GM23338 (cell line): ENCODE measurements at regions not wholly inside any gene's neighbourhood (a gene's known extent, or its start where the extent isn't known, plus 50 kb on each side); places are given as distances from the start of the nearest gene placed in this dataset.

Experiments
- ATAC-seq: fragments of 200-7000 bp; cut with Tn5 transposase; 3 replicates; pipeline ENCODE4 v1.9.1; 2020
- DNase-seq: peaks from one replicate; pipeline ENCODE4 v3.0.0-alpha.2; 2015; ENCODE audit warnings: low spot score
- H2AFZ ChIP-seq: fragments of 200-600 bp; sonication (generic); 2 replicates; pipeline ENCODE4 v1.8.0; 2016; ENCODE audit warnings: antibody characterized with exemption, mild to moderate bottlenecking, moderate library complexity
- H3F3A ChIP-seq: fragments of 200-600 bp; sonication (generic); replicated peaks from 2 replicates; pipeline ENCODE4 v1.8.0; 2017; ENCODE audit warnings: antibody characterized with exemption, mixed run types, low read depth
- H3K27ac ChIP-seq: fragments of 200-600 bp; sonication (generic); 2 replicates; pipeline ENCODE4 v1.6.1; 2016; ENCODE audit warnings: low read depth
- H3K27me3 ChIP-seq: fragments of 200-600 bp; sonication (generic); 2 replicates; pipeline ENCODE4 v1.8.0; 2016; ENCODE audit warnings: mild to moderate bottlenecking, mixed run types, moderate library complexity; ENCODE audit not compliant: insufficient read depth
- H3K36me3 ChIP-seq: fragments of 200-600 bp; sonication (generic); 2 replicates; pipeline ENCODE4 v1.8.0; 2016; ENCODE audit warnings: mild to moderate bottlenecking; ENCODE audit not compliant: insufficient read depth
- H3K4me1 ChIP-seq: fragments of 200-600 bp; sonication (generic); 2 replicates; pipeline ENCODE4 v1.8.0; 2016; ENCODE audit warnings: mild to moderate bottlenecking, moderate library complexity; ENCODE audit not compliant: insufficient read depth
- H3K4me2 ChIP-seq: fragments of 200-600 bp; sonication (generic); 2 replicates; pipeline ENCODE4 v1.7.1; 2017; ENCODE audit warnings: mixed run types
- H3K4me3 ChIP-seq: fragments of 200-600 bp; sonication (generic); 2 replicates; pipeline ENCODE4 v1.6.1; 2016; ENCODE audit warnings: mixed run types
- H3K79me2 ChIP-seq: fragments of 200-600 bp; sonication (generic); replicated peaks from 2 replicates; pipeline ENCODE4 v1.8.0; 2017; ENCODE audit warnings: mild to moderate bottlenecking; ENCODE audit not compliant: insufficient read depth
- H3K9me2 ChIP-seq: fragments of 200-600 bp; sonication (generic); 2 replicates; pipeline ENCODE4 v1.8.0; 2017; ENCODE audit not compliant: insufficient read depth
- H4K20me1 ChIP-seq: fragments of 200-600 bp; sonication (generic); replicated peaks from 2 replicates; pipeline ENCODE4 v1.8.0; 2017; ENCODE audit warnings: mild to moderate bottlenecking; ENCODE audit not compliant: insufficient read depth
- H3K27ac Mint-ChIP-seq: 2 replicates; pipeline ENCODE4 v1.8.0; 2020; ENCODE audit warnings: inconsistent platforms, mild to moderate bottlenecking, moderate library complexity, mixed read lengths
- H3K27me3 Mint-ChIP-seq: 3 replicates; pipeline ENCODE4 v1.8.0; 2022; ENCODE audit warnings: low read depth, mild to moderate bottlenecking, moderate library complexity, mixed read lengths, inconsistent platforms; ENCODE audit not compliant: insufficient read depth, poor library complexity
- H3K36me3 Mint-ChIP-seq: 3 replicates; pipeline ENCODE4 v1.8.0; 2021; ENCODE audit warnings: low read depth, mild to moderate bottlenecking, inconsistent platforms, moderate library complexity, mixed read lengths
- H3K4me1 Mint-ChIP-seq: 3 replicates; pipeline ENCODE4 v1.8.0; 2020; ENCODE audit warnings: mild to moderate bottlenecking, inconsistent platforms, mixed read lengths
- H3K4me3 Mint-ChIP-seq: 3 replicates; pipeline ENCODE4 v1.8.0; 2021; ENCODE audit warnings: moderate library complexity, mild to moderate bottlenecking, inconsistent platforms, mixed read lengths
- H3K9me3 Mint-ChIP-seq: 3 replicates; pipeline ENCODE4 v1.8.0; 2020; ENCODE audit warnings: moderate library complexity, mild to moderate bottlenecking, inconsistent platforms, mixed read lengths
- CREB1 ChIP-seq: fragments of 250-450 bp; sonication (Bioruptor Pico); IDR thresholded peaks from 2 replicates; pipeline ENCODE4 v1.5.0; 2020; ENCODE audit warnings: low read depth, mild to moderate bottlenecking, moderate library complexity
- CTCF ChIP-seq, 2 experiments: fragments of 200-600 bp in 1 of 2; sonication (generic) in 1 of 2; conservative IDR thresholded peaks; 2 replicates each; pipeline versions ENCODE4 v1.5.1 to v1.6.1; 2016 to 2017; ENCODE audit warnings: antibody characterized with exemption in 2 of 2, low read depth in 2 of 2, mild to moderate bottlenecking in 2 of 2, moderate library complexity in 1 of 2
- EZH2 ChIP-seq: fragments of 200-600 bp; sonication (generic); IDR thresholded peaks from one replicate; pipeline ENCODE4 v1.8.0; 2017; ENCODE audit warnings: antibody characterized with exemption, mild to moderate bottlenecking, low read depth; ENCODE audit not compliant: unreplicated experiment
- EZH2phosphoT487 ChIP-seq: fragments of 200-600 bp; sonication (generic); IDR thresholded peaks from one replicate; pipeline ENCODE4 v1.8.1; 2018; ENCODE audit warnings: antibody characterized with exemption; ENCODE audit not compliant: unreplicated experiment
- JUNB ChIP-seq: IDR thresholded peaks from one replicate; pipeline ENCODE4 v1.6.1; 2016; ENCODE audit warnings: antibody characterized with exemption; ENCODE audit not compliant: unreplicated experiment
- NANOG ChIP-seq: IDR thresholded peaks from 2 replicates; pipeline ENCODE4 v1.6.1; 2016; ENCODE audit warnings: antibody characterized with exemption, borderline replicate concordance
- POLR2AphosphoS5 ChIP-seq: IDR thresholded peaks from 2 replicates; pipeline ENCODE4 v1.6.1; 2016; ENCODE audit warnings: antibody characterized with exemption, low read depth
- STAT1 ChIP-seq: IDR thresholded peaks from one replicate; pipeline ENCODE4 v1.6.1; 2016; ENCODE audit warnings: antibody characterized with exemption; ENCODE audit not compliant: unreplicated experiment
- ZNF114 ChIP-seq: fragments of 250-450 bp; sonication (Bioruptor Pico); IDR thresholded peaks from 2 replicates; pipeline ENCODE4 v1.5.0; 2020; ENCODE audit warnings: mild to moderate bottlenecking, moderate library complexity
- ZNF331 ChIP-seq: fragments of 250-450 bp; sonication (Bioruptor Pico); IDR thresholded peaks from 2 replicates; pipeline ENCODE4 v1.5.0; 2020; ENCODE audit warnings: low read depth, mild to moderate bottlenecking, moderate library complexity
- TF ChIP-seq, protein P1 (sequence below): IDR thresholded peaks from one replicate; pipeline ENCODE4 v1.6.1; 2018; ENCODE audit warnings: antibody characterized with exemption; ENCODE audit not compliant: unreplicated experiment
- TF ChIP-seq, protein P2 (sequence below): IDR thresholded peaks from 2 replicates; pipeline ENCODE4 v1.6.1; 2016; ENCODE audit warnings: antibody characterized with exemption
- TF ChIP-seq, protein P3 (sequence below): fragments of 250-450 bp; sonication (Bioruptor Pico); IDR thresholded peaks from 2 replicates; pipeline ENCODE4 v1.5.0; 2020; ENCODE audit warnings: mild to moderate bottlenecking, moderate library complexity

DNA sequence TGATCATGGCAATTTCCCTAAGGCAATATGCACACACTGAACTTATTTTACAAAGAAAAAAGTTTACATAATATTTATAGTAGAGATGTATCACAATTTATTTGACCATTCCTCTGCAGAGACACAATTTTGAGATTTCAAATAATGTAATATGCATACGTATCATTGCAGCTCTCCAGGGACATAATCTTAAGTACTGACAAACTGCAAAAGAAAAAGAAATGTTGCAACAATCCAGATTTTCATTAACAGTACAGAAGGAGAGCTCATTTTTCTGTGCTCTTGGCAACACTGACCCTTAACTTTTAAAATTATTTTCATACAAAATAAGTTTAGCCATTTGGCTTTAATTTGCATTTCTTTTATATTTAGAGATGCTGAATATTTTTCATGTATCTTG is 710.2 kb upstream of the SLC39A10 start:
- Mint-ChIP-seq H3K36me3 (no peaks in the 10 kb centered on the region), H3K27ac (no peak overlapping the region), H3K4me3 (no peak overlapping the region), H3K27me3 (no peaks in the 10 kb centered on the region), H3K9me3 (no peaks in the 10 kb centered on the region), H3K4me1 (no peaks in the 10 kb centered on the region)
- Histone ChIP-seq H3K79me2 (no peaks in the 10 kb centered on the region), H3F3A (no peaks in the 10 kb centered on the region), H4K20me1 (no peaks in the 10 kb centered on the region), H3K36me3 (no peaks in the 10 kb centered on the region), H2AFZ (no peak overlapping the region), H3K27me3 (no peaks in the 10 kb centered on the region), H3K4me3 (no peak overlapping the region), H3K4me2 (no peak overlapping the region), H3K4me1 (no peaks in the 10 kb centered on the region), H3K27ac (no peak overlapping the region), H3K9me2 (no peaks in the 10 kb centered on the region)
- DNase-seq (no peak), ATAC-seq (no peak)
- TF ChIP-seq CTCF (conservative IDR thresholded peaks at IDR 0.05; ENCODE audit: low read depth in 2 of 2) (no peak), NANOG (no peak), ZNF114 (CRISPR knock-in tag) (no peak), JUNB (no peak), EZH2 (no peak), POLR2AphosphoS5 (no peak), CREB1 (no peak), STAT1 (no peak), EZH2phosphoT487 (no peak), ZNF331 (CRISPR knock-in tag) (no peak)
- TF ChIP-seq, protein P1, sequence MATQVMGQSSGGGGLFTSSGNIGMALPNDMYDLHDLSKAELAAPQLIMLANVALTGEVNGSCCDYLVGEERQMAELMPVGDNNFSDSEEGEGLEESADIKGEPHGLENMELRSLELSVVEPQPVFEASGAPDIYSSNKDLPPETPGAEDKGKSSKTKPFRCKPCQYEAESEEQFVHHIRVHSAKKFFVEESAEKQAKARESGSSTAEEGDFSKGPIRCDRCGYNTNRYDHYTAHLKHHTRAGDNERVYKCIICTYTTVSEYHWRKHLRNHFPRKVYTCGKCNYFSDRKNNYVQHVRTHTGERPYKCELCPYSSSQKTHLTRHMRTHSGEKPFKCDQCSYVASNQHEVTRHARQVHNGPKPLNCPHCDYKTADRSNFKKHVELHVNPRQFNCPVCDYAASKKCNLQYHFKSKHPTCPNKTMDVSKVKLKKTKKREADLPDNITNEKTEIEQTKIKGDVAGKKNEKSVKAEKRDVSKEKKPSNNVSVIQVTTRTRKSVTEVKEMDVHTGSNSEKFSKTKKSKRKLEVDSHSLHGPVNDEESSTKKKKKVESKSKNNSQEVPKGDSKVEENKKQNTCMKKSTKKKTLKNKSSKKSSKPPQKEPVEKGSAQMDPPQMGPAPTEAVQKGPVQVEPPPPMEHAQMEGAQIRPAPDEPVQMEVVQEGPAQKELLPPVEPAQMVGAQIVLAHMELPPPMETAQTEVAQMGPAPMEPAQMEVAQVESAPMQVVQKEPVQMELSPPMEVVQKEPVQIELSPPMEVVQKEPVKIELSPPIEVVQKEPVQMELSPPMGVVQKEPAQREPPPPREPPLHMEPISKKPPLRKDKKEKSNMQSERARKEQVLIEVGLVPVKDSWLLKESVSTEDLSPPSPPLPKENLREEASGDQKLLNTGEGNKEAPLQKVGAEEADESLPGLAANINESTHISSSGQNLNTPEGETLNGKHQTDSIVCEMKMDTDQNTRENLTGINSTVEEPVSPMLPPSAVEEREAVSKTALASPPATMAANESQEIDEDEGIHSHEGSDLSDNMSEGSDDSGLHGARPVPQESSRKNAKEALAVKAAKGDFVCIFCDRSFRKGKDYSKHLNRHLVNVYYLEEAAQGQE: no peak
- TF ChIP-seq, protein P2, sequence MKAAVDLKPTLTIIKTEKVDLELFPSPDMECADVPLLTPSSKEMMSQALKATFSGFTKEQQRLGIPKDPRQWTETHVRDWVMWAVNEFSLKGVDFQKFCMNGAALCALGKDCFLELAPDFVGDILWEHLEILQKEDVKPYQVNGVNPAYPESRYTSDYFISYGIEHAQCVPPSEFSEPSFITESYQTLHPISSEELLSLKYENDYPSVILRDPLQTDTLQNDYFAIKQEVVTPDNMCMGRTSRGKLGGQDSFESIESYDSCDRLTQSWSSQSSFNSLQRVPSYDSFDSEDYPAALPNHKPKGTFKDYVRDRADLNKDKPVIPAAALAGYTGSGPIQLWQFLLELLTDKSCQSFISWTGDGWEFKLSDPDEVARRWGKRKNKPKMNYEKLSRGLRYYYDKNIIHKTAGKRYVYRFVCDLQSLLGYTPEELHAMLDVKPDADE: no peak
- TF ChIP-seq, protein P3, sequence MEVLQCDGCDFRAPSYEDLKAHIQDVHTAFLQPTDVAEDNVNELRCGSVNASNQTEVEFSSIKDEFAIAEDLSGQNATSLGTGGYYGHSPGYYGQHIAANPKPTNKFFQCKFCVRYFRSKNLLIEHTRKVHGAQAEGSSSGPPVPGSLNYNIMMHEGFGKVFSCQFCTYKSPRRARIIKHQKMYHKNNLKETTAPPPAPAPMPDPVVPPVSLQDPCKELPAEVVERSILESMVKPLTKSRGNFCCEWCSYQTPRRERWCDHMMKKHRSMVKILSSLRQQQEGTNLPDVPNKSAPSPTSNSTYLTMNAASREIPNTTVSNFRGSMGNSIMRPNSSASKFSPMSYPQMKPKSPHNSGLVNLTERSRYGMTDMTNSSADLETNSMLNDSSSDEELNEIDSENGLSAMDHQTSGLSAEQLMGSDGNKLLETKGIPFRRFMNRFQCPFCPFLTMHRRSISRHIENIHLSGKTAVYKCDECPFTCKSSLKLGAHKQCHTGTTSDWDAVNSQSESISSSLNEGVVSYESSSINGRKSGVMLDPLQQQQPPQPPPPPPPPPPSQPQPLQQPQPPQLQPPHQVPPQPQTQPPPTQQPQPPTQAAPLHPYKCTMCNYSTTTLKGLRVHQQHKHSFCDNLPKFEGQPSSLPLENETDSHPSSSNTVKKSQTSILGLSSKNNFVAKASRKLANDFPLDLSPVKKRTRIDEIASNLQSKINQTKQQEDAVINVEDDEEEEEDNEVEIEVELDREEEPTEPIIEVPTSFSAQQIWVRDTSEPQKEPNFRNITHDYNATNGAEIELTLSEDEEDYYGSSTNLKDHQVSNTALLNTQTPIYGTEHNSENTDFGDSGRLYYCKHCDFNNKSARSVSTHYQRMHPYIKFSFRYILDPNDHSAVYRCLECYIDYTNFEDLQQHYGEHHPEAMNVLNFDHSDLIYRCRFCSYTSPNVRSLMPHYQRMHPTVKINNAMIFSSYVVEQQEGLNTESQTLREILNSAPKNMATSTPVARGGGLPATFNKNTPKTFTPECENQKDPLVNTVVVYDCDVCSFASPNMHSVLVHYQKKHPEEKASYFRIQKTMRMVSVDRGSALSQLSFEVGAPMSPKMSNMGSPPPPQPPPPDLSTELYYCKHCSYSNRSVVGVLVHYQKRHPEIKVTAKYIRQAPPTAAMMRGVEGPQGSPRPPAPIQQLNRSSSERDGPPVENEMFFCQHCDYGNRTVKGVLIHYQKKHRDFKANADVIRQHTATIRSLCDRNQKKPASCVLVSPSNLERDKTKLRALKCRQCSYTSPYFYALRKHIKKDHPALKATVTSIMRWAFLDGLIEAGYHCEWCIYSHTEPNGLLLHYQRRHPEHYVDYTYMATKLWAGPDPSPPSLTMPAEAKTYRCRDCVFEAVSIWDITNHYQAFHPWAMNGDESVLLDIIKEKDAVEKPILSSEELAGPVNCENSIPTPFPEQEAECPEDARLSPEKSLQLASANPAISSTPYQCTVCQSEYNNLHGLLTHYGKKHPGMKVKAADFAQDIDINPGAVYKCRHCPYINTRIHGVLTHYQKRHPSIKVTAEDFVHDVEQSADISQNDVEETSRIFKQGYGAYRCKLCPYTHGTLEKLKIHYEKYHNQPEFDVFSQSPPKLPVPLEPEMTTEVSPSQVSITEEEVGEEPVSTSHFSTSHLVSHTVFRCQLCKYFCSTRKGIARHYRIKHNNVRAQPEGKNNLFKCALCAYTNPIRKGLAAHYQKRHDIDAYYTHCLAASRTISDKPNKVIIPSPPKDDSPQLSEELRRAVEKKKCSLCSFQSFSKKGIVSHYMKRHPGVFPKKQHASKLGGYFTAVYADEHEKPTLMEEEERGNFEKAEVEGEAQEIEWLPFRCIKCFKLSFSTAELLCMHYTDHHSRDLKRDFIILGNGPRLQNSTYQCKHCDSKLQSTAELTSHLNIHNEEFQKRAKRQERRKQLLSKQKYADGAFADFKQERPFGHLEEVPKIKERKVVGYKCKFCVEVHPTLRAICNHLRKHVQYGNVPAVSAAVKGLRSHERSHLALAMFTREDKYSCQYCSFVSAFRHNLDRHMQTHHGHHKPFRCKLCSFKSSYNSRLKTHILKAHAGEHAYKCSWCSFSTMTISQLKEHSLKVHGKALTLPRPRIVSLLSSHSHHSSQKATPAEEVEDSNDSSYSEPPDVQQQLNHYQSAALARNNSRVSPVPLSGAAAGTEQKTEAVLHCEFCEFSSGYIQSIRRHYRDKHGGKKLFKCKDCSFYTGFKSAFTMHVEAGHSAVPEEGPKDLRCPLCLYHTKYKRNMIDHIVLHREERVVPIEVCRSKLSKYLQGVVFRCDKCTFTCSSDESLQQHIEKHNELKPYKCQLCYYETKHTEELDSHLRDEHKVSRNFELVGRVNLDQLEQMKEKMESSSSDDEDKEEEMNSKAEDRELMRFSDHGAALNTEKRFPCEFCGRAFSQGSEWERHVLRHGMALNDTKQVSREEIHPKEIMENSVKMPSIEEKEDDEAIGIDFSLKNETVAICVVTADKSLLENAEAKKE (CRISPR knock-in tag): no peak
